Breast epithelium (tissue), 3 donors: ENCODE measurements at regions not wholly inside any gene's neighbourhood (a gene's known extent, or its start where the extent isn't known, plus 50 kb on each side); places are given as distances from the start of the nearest gene placed in this dataset.

Experiments
- CTCF ChIP-seq, 3 donors: fragments of 450-650 bp; IDR thresholded peaks; one replicate each; pipeline ENCODE4 v1.5.1; 2016 to 2017; ENCODE audit warnings: antibody characterized with exemption in 3 of 3, mild to moderate bottlenecking in 3 of 3, moderate library complexity in 3 of 3
- POLR2A ChIP-seq: fragments of 450-650 bp; IDR thresholded peaks from one replicate; pipeline ENCODE4 v1.6.1; 2016; ENCODE audit warnings: antibody characterized with exemption, mild to moderate bottlenecking, moderate library complexity
- POLR2AphosphoS5 ChIP-seq, 3 donors: sonication (generic); formaldehyde crosslinking; IDR thresholded peaks; one replicate each; pipeline ENCODE4 v1.6.1; 2017; ENCODE audit warnings: antibody characterized with exemption in 3 of 3

- TF ChIP-seq CTCF (IDR thresholded peaks at IDR 0.05) (no peak), POLR2AphosphoS5 (IDR thresholded peaks at IDR 0.05) (no peak), POLR2A (no peak)
Observed at GRCh38 chr14:51574009-51574408, 77.7 kb upstream of the FRMD6 start.
